H9 (cell line): ENCODE measurements at regions not wholly inside any gene's neighbourhood (a gene's known extent, or its start where the extent isn't known, plus 50 kb on each side); places are given as distances from the start of the nearest gene placed in this dataset.

Experiments used
- DNase-seq: peaks from one replicate; pipeline ENCODE4 v3.0.0-alpha.2; 2017
- H2AFZ ChIP-seq: one replicate; pipeline ENCODE4 v1.6.1; 2013; ENCODE audit warnings: mild to moderate bottlenecking, low read length, control low read depth, moderate library complexity
- H2AK5ac ChIP-seq: 2 replicates; pipeline ENCODE4 v1.6.1; 2013; ENCODE audit warnings: low read length, control low read depth, mixed read lengths; ENCODE audit not compliant: insufficient read length
- H2BK120ac ChIP-seq: one replicate; pipeline ENCODE4 v1.6.1; 2013; ENCODE audit warnings: low read depth, mild to moderate bottlenecking, low read length, control low read depth, inconsistent platforms; ENCODE audit not compliant: poor library complexity, severe bottlenecking
- H2BK12ac ChIP-seq: 2 replicates; pipeline ENCODE4 v1.6.1; 2013; ENCODE audit warnings: low read length, control low read depth, mixed read lengths, low read depth; ENCODE audit not compliant: insufficient read length
- H2BK15ac ChIP-seq: 2 replicates; pipeline ENCODE4 v1.6.1; 2013; ENCODE audit warnings: low read depth, low read length, control low read depth
- H2BK20ac ChIP-seq: one replicate; pipeline ENCODE4 v1.6.1; 2013; ENCODE audit warnings: low read depth, mild to moderate bottlenecking, low read length, control low read depth, inconsistent platforms; ENCODE audit not compliant: poor library complexity, severe bottlenecking
- H2BK5ac ChIP-seq: 2 replicates; pipeline ENCODE4 v1.6.1; 2013; ENCODE audit warnings: low read length, control low read depth, mixed read lengths; ENCODE audit not compliant: insufficient read length
- H3K14ac ChIP-seq: 2 replicates; pipeline ENCODE4 v1.6.1; 2013; ENCODE audit warnings: low read length, control low read depth; ENCODE audit not compliant: insufficient read depth
- H3K18ac ChIP-seq: 2 replicates; pipeline ENCODE4 v1.6.1; 2013; ENCODE audit warnings: low read depth, mild to moderate bottlenecking, mixed read lengths, low read length, control low read depth; ENCODE audit not compliant: insufficient read length
- H3K23ac ChIP-seq: 2 replicates; pipeline ENCODE4 v1.6.1; 2013; ENCODE audit warnings: low read length, control low read depth, mixed read lengths, low read depth; ENCODE audit not compliant: insufficient read length
- H3K23me2 ChIP-seq: 2 replicates; pipeline ENCODE4 v1.6.1; 2013; ENCODE audit warnings: low read depth, mild to moderate bottlenecking, mixed read lengths, low read length, control low read depth; ENCODE audit not compliant: insufficient read length, poor library complexity, severe bottlenecking
- H3K27ac ChIP-seq: 2 replicates; pipeline ENCODE4 v1.5.1; 2013; ENCODE audit warnings: low read length, control low read depth, mixed read lengths, low read depth; ENCODE audit not compliant: insufficient read length
- H3K27me3 ChIP-seq: 2 replicates; pipeline ENCODE4 v1.6.1; 2013; ENCODE audit warnings: low read length, control low read depth, inconsistent platforms; ENCODE audit not compliant: insufficient read depth
- H3K4ac ChIP-seq: 2 replicates; pipeline ENCODE4 v1.6.1; 2013; ENCODE audit warnings: low read depth, mild to moderate bottlenecking, control low read depth, inconsistent platforms, low read length, moderate library complexity
- H3K4me1 ChIP-seq: 2 replicates; pipeline ENCODE4 v1.6.1; 2013; ENCODE audit warnings: low read length, control low read depth, inconsistent platforms; ENCODE audit not compliant: insufficient read depth
- H3K4me2 ChIP-seq: 2 replicates; pipeline ENCODE4 v1.6.1; 2013; ENCODE audit warnings: low read length, control low read depth, mixed read lengths; ENCODE audit not compliant: insufficient read length, insufficient read depth
- H3K56ac ChIP-seq: 2 replicates; pipeline ENCODE4 v1.6.1; 2013; ENCODE audit warnings: low read depth, mild to moderate bottlenecking, mixed read lengths, low read length, control low read depth; ENCODE audit not compliant: insufficient read length
- H3K79me1 ChIP-seq: 2 replicates; pipeline ENCODE4 v1.6.1; 2013; ENCODE audit warnings: low read depth, mild to moderate bottlenecking, moderate library complexity, low read length, control low read depth, inconsistent platforms; ENCODE audit not compliant: insufficient read depth, poor library complexity, severe bottlenecking
- H3K79me2 ChIP-seq: 2 replicates; pipeline ENCODE4 v1.6.1; 2013; ENCODE audit warnings: low read length, control low read depth, inconsistent platforms; ENCODE audit not compliant: insufficient read depth
- H3K9ac ChIP-seq: 2 replicates; pipeline ENCODE4 v1.6.1; 2013; ENCODE audit warnings: low read length, control low read depth, mixed read lengths; ENCODE audit not compliant: insufficient read length; ENCODE audit errors: extremely low read depth
- H3K9me3 ChIP-seq: one replicate; pipeline ENCODE4 v1.6.1; 2013; ENCODE audit warnings: low read depth, low read length, inconsistent platforms; ENCODE audit not compliant: control insufficient read depth
- H3T11ph ChIP-seq: one replicate; pipeline ENCODE4 v1.6.1; 2013; ENCODE audit warnings: mild to moderate bottlenecking, low read length, control low read depth, inconsistent platforms
- H4K20me1 ChIP-seq: one replicate; pipeline ENCODE4 v1.6.1; 2013; ENCODE audit not compliant: control insufficient read depth, insufficient read length, insufficient read depth
- H4K5ac ChIP-seq: 2 replicates; pipeline ENCODE4 v1.6.1; 2013; ENCODE audit warnings: low read depth, mild to moderate bottlenecking, mixed read lengths, low read length, control low read depth; ENCODE audit not compliant: insufficient read length
- H4K8ac ChIP-seq: replicated peaks from 2 replicates; pipeline ENCODE4 v1.6.1; 2013; ENCODE audit warnings: low read length, control low read depth, mixed read lengths, low read depth; ENCODE audit not compliant: insufficient read length
- H4K91ac ChIP-seq: 2 replicates; pipeline ENCODE4 v1.6.1; 2013; ENCODE audit warnings: low read depth, mild to moderate bottlenecking, moderate library complexity, mixed read lengths, low read length, control low read depth; ENCODE audit not compliant: insufficient read length
- H3K27ac Mint-ChIP-seq, 3 experiments: 2 replicates in 2 of 3; 3 replicates in 1 of 3; pipeline ENCODE4 v1.8.0; 2020 to 2021; ENCODE audit warnings: mixed read lengths in 3 of 3, mild to moderate bottlenecking in 1 of 3, moderate library complexity in 1 of 3
- H3K27me3 Mint-ChIP-seq: 2 replicates; pipeline ENCODE4 v1.8.0; 2021; ENCODE audit warnings: low read depth, mild to moderate bottlenecking, moderate library complexity, mixed read lengths
- H3K36me3 Mint-ChIP-seq, 3 experiments: 2 replicates in 2 of 3; 3 replicates in 1 of 3; pipeline ENCODE4 v1.8.0; 2020 to 2021; ENCODE audit warnings: low read depth in 3 of 3, mixed read lengths in 3 of 3; ENCODE audit not compliant: insufficient read depth in 1 of 3
- H3K4me1 Mint-ChIP-seq, 2 experiments: 2 replicates each; pipeline ENCODE4 v1.8.0; 2020; ENCODE audit warnings: mixed read lengths in 2 of 2
- H3K4me3 Mint-ChIP-seq, 2 experiments: 2 replicates in 1 of 2; 3 replicates in 1 of 2; pipeline ENCODE4 v1.8.0; 2020 to 2021; ENCODE audit warnings: mild to moderate bottlenecking in 2 of 2, mixed read lengths in 2 of 2, moderate library complexity in 1 of 2
- H3K9me3 Mint-ChIP-seq, 2 experiments: 2 replicates in 1 of 2; 3 replicates in 1 of 2; pipeline ENCODE4 v1.8.0; 2020; ENCODE audit warnings: mild to moderate bottlenecking in 2 of 2, mixed read lengths in 2 of 2, moderate library complexity in 1 of 2
- TF ChIP-seq, protein P1 (sequence below): fragments of 200-600 bp; sonication (generic); conservative IDR thresholded peaks from 3 replicates; pipeline ENCODE4 v1.8.0; 2021; ENCODE audit warnings: antibody characterized with exemption, mild to moderate bottlenecking

DNA sequence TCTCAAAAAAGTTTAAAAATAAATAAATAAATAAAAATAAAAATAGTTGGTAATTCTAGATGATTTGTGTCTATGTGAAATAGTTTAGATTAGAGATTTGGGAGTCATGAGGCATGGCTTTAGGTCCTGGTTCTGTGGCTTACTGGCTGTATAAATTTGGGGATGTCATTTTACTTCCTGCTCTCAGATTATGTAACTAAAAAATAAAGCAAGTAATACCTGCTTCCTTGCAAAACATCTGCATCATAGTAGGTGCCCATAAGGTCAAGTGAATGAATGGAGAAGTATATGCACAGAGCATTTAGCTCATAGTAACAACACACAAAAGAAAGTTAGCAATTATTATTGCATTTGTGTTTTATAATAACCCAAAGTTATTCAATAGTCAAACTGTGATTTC is 287.7 kb upstream of the TLE4 start:
- peaks cover 10 to 11% of the 10 kb centered on the region in 2 experiments for H3K4me1 Mint-ChIP-seq
- Histone ChIP-seq H3K27me3 (no peaks in the 10 kb centered on the region), H4K91ac (no peak overlapping the region)

More for the DNA sequence above, 287.7 kb upstream of the TLE4 start:
- Histone ChIP-seq H3K14ac (no peak overlapping the region), H2AFZ (no peak overlapping the region), H4K8ac (no peak overlapping the region), H2BK120ac (no peak overlapping the region), H2AK5ac (no peak overlapping the region), H3K79me1 (no peaks in the 10 kb centered on the region), H3K27ac (no peak overlapping the region), H3K56ac (no peak overlapping the region), H2BK15ac (no peak overlapping the region), H3K4me1 (no peaks in the 10 kb centered on the region), H4K5ac (no peak overlapping the region), H3K4me2 (no peak overlapping the region), H3K23ac (no peak overlapping the region), H3K18ac (no peak overlapping the region), H3T11ph (no peak overlapping the region), H4K20me1 (no peaks in the 10 kb centered on the region), H2BK12ac (no peak overlapping the region), H3K4ac (no peak overlapping the region), H2BK5ac (no peak overlapping the region), H3K9ac (no peak overlapping the region), H3K23me2 (no peaks in the 10 kb centered on the region), H2BK20ac (no peak overlapping the region), H3K79me2 (no peaks in the 10 kb centered on the region), H3K9me3 (no peaks in the 10 kb centered on the region)
- Mint-ChIP-seq H3K27ac (no peak overlapping the region), H3K27me3 (no peaks in the 10 kb centered on the region), H3K4me3 (no peak overlapping the region), H3K9me3 (no peaks in the 10 kb centered on the region), H3K36me3 (no peaks in the 10 kb centered on the region)
- DNase-seq, result no peak
- TF ChIP-seq, protein P1, sequence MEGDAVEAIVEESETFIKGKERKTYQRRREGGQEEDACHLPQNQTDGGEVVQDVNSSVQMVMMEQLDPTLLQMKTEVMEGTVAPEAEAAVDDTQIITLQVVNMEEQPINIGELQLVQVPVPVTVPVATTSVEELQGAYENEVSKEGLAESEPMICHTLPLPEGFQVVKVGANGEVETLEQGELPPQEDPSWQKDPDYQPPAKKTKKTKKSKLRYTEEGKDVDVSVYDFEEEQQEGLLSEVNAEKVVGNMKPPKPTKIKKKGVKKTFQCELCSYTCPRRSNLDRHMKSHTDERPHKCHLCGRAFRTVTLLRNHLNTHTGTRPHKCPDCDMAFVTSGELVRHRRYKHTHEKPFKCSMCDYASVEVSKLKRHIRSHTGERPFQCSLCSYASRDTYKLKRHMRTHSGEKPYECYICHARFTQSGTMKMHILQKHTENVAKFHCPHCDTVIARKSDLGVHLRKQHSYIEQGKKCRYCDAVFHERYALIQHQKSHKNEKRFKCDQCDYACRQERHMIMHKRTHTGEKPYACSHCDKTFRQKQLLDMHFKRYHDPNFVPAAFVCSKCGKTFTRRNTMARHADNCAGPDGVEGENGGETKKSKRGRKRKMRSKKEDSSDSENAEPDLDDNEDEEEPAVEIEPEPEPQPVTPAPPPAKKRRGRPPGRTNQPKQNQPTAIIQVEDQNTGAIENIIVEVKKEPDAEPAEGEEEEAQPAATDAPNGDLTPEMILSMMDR, result no peak
